HG02973 (cell line): ENCODE measurements at regions not wholly inside any gene's neighbourhood (a gene's known extent, or its start where the extent isn't known, plus 50 kb on each side); places are given as distances from the start of the nearest gene placed in this dataset.
"Not testable (repeated sequence)": the region's sequence is repeated elsewhere in the genome, so short reads cannot be mapped to it uniquely, and the experiment has no call there.

Source experiments
- ATAC-seq: cut with Tn5 transposase; IDR thresholded peaks from one replicate; pipeline ENCODE4 v1.9.1; 2021; ENCODE audit warnings: moderate library complexity; ENCODE audit not compliant: unreplicated experiment

GRCh38 chr21:36591326-36591970 lies 107.5 kb upstream of the SIM2 start:
- no peak for ATAC-seq

DNA sequence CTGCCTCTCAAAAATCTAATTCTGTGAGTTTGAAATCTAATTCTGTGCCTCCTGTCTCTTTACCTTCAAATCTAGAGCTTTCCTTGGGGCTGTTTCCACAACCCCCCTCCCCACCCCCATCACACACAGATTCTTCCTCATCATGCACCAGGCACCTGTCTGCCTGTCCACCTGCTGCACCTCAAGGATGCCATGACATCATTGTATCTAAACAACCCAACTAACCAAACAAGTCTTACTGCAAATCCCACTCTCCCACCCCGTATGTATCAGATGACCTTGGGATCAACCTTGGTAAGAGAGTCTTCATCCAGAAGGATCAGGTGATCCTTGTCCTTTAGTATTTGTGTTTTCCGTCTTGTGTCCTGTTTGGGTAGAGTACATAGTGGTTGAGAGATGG lies 102.7 kb upstream of the SIM2 start:
- ATAC-seq, result no peak

GRCh38 chr21:36601362-36601761 lies 97.6 kb upstream of the SIM2 start:
- no peak for ATAC-seq

- no peak for ATAC-seq
These were observed 96.2 kb upstream of the SIM2 start for GRCh38 chr21:36602735-36603134.

- no peak for ATAC-seq
These were observed 95.7 kb upstream of the SIM2 start for GRCh38 chr21:36603221-36603620.

- no peak for ATAC-seq
These were observed 93.5 kb upstream of the SIM2 start for GRCh38 chr21:36605426-36605825.

- ATAC-seq, result no peak
These were observed 92.5 kb upstream of the SIM2 start for GRCh38 chr21:36606287-36606982.

DNA sequence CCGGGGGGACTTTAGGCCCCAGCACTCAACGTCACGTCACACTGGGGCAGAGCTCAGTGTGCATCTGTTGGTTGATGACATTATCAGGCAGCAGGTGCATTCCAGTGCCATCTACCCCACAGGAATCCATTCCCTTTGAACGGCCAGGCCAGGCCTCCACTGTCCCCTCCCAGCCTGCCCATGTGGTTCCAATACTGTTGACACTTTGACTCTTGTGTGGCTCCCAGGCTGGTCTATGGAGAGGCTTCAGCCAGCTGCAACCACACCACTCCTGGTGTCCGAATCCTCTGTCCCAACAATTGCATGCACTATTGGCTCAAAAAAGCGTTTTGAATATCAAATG lies 92.0 kb upstream of the SIM2 start:
- ATAC-seq, result no peak

- no peak for ATAC-seq
These were observed 90.6 kb upstream of the SIM2 start for GRCh38 chr21:36608041-36608896.

DNA sequence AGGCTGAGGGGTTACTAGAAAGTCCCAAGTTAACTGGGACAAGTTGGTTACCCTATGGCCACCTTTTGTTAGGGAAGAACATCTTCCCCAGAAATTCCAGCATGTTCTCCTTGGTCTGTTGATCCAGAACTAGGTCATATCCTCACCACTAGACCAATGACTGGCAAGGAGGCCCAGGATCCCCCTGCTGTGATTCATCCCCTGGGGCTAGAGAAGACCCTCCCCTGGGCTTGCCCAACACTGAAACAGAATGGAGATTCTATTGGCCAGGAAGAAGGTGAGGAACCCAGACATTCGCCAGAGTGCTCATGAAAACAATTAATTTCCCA lies 90.1 kb upstream of the SIM2 start:
- ATAC-seq, result no peak

DNA sequence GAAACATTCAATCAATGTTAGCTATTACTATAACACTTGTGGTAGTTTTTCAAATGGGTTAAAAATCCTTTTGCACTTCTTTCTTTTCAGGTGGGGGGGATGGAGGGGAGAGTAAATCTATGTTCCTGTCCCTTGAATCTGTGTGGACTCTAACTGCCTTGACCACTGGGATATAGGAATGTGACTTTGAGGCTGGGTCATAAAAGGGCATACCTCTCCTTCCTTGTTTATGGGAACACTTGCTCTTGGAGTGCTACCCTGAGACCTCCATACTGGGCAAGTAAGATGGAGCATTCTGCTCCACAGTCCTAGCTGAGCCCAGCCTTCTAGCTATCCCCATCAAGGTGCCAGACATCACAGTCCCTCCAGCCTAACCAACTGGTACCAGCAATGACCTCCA lies 89.3 kb upstream of the SIM2 start:
- no peak for ATAC-seq

- ATAC-seq, result no peak
These were observed 88.7 kb upstream of the SIM2 start for GRCh38 chr21:36610201-36610600.

DNA sequence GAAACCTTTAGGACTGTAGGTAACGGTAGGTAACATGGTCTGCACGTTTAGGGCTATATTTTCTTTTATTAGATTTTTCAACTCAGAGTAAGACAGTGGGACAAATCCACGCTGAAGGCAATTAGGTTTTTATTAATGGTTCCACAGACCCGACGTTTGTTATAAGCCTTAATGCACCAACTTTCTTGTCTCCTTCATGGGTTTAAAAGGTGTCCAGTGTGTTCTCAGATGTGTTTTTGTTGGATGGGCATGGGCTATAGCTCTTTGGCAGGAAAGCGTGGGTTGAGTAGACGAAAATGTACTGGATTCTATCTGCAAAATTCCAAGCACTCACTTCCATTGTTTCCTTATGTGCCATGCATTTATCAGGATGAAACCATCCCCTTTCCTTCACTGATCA lies 88.0 kb upstream of the SIM2 start:
- no peak for ATAC-seq

GRCh38 chr21:36611379-36611778 lies 87.5 kb upstream of the SIM2 start:
- ATAC-seq, result no peak

DNA sequence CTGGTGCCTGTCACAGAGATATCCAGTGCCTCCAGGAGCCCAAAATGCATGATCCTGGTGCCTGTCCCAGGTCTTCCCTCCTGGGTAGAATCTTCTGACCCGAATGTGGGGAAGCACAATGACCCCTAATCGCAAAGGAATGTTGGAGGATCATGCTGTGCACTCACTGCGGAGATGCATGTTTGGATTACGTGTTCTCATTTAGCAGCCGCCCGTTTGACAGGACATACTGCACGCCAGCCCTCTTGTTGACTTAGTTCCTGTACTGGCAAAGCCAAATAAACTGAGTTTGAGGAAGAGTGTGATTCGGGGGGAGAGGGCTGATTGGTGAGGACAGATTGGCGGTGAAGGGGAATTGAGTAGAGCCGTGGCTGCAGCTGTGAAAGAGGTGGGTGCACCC lies 85.9 kb upstream of the SIM2 start:
- no peak for ATAC-seq

DNA sequence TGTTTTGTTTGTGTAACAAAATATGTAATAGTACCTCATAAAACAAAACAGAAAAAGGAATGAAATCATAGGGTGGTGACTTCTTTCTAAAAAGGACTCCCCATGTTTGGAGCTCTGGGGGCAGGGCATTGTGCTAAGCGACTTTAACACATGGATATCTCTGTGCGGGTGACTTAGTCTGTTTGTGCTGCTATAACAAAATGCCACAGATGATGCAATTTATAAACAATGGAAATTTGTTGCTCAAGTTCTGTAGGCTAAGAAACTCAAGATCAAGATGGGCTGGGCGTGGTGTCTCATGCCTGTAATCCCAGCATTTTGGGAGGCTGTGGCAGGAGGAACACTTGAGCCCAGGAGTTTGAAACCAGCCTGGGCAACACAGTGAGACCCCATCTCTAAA lies 85.4 kb upstream of the SIM2 start:
- ATAC-seq, result no peak

DNA sequence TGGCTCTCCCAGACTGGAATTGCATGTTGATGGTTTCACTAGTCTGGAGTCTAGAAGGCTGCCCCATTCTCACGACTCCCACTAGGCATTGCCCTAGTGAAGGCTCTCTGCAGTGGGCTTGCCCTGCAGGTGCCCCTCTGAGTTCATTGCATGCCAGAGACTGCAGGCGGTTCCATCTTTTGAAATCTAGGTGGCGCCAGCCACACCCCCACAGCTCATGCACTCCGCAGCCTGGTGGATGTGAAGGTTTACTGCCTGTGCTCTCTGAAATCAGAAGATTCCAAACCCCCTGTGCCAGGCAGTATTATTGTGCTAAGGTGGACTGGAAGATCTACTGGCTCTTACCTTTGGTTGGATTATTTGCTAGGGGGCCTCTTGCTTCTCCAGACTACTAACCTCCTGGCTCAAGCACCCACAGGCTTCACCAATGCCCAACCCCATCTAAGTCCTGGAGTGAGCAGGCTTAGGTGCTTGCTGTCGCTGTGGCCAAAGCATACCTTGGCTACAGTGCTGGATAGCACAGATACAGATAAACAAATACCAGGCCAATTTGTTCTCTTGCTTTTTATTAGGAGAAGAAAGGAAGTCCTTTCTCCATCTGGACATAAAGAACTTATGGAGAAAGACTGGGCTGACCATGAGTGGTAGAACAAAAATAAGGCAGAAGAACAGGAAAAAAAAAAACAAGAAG lies 83.5 kb upstream of the SIM2 start:
- ATAC-seq, result no peak

GRCh38 chr21:36616773-36617172 lies 82.1 kb upstream of the SIM2 start:
- not testable (repeated sequence) for ATAC-seq

- not testable (repeated sequence) for ATAC-seq
These were observed 77.1 kb upstream of the SIM2 start for GRCh38 chr21:36621794-36622193.

DNA sequence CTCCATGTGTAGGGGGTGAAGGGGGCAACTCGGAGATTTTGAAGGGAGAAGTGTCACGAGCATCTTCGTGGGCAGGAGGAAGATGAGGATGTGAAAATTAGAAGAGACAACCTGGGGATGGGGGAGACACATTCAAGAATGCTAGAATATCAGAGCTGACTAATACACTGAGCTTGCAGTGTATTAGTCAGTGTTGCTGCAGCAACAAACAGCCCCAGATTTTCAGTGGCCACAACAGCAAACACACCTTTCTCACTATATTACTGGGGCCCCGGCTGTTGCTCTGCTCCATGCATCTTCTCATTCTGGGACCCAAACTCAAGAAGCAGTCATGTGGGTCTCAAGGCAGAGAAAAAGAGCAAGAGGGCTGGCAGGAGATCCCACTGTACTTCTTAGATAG lies 74.8 kb upstream of the SIM2 start:
- ATAC-seq, result no peak

DNA sequence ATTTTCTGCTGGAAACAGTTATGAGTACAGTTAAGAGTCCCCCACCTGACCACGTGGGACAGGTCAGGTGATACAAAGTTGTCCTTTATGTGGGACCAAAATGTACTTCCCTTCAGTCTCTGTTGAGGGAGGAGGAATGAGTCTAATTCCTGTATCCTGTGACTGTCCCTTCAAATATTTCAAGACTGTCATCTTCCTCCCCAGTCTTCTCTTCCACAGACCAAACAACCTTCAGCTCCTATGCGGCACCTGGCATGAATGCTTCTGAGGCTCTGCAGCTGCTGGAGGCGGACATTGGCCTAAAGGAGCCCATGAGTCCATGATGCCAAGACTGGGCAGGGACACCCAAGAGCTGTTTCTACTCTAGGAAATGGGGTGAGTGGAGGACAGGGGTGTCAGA lies 72.1 kb upstream of the SIM2 start:
- no peak for ATAC-seq

GRCh38 chr21:36627242-36627641 lies 71.7 kb upstream of the SIM2 start:
- ATAC-seq, result no peak
